HG03354 (cell line): ENCODE measurements at regions not wholly inside any gene's neighbourhood (a gene's known extent, or its start where the extent isn't known, plus 50 kb on each side); places are given as distances from the start of the nearest gene placed in this dataset.

ENCODE experiments used
- ATAC-seq: cut with Tn5 transposase; IDR thresholded peaks from one replicate; pipeline ENCODE4 v1.9.1; 2021; ENCODE audit warnings: mild to moderate bottlenecking; ENCODE audit not compliant: unreplicated experiment, poor library complexity, severe bottlenecking

DNA sequence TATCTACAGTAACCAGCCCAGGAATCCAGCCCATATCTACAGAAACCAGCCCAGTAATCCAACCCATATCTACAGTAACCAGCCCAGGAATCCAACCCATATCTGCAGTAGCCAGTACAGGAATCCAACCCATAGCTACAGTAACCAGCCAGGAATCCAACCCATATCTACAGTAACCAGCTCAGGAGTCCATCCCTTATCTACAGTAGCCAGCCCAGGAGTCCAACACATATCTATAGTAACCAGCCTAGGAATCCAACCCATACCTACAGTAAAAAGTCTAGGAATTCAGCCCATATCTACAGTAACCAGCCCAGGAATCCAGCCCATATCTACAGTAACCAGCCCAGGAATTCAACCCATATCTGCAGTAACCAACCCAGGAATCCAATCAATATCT, 445.0 kb upstream of the BOD1L1 start:
- ATAC-seq: no peak

DNA sequence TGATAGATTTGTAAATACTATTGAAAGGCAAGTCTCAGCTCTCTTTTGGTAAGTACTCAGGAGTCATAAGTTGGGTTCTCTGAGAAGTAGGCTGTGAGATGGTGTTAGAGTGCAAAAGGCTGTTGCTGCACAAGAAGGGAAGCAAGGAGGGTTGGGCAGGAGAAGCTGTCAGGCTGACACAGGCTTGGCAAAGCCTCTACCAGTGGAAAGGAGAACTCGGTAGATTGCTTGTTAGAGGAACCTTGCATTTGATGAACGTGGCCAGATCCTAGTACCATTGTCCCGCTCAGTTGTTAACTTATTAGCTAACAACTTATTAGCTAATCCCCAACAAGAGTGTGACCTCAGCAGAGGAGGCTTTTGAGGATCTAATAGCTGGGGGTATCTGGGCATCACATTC, 449.3 kb upstream of the BOD1L1 start:
- ATAC-seq: no peak

DNA sequence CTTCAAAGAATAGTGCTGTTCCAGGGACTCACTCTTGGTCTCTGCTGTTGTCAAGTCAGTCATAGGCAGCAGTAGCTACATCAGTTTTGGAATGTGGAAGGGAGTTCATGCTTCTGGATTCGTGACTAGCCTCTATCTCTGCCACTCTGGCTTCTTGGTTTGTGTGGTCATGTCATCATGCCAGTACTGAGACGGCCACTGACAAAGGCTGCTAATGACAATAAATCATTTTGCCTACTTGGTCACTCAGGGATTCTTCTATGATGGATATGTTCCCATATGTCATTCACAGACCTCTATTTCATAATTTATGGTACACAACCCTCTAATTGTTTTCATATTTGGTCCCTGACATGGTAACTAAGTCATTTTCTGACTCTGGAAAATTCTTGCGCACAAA, 450.8 kb upstream of the BOD1L1 start:
- no peak for ATAC-seq

DNA sequence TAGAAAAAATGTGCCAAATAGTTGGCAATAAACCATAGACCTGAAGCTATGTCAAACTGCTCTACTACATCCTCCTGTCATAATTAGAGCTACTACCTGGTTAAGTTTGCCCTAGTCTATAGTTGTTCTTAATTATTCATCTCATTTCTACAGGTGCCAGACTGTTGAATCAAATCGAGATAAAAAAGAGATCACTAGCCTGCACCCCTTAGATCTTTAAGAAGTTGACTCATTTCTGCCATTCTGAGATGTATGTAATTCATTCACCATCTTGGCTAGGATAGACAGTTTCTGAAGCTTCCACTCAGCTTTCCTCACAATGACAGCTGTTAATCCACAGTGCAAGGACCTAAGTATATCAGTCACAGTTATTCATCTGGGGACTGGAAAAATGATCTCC, 452.1 kb upstream of the BOD1L1 start:
- ATAC-seq: no peak

DNA sequence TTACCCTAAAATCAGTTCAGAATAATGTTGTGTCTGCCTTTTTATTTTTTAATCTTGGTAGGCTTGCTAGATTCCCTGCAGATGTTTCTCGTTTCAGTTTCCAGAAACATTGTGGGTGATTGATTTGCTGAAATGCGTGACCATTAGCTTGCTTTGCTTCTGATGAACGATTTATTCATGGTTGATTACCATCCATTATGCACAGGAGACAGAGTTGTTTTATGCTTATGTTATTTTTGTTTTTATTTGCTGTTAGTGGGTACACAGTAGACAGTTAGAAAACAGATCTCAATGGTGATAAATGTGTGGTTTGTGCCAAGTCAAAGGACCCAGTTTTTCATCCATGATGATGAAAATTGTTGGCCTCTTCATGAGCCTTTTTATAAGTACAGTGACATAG, 455.6 kb upstream of the BOD1L1 start:
- ATAC-seq: no peak

DNA sequence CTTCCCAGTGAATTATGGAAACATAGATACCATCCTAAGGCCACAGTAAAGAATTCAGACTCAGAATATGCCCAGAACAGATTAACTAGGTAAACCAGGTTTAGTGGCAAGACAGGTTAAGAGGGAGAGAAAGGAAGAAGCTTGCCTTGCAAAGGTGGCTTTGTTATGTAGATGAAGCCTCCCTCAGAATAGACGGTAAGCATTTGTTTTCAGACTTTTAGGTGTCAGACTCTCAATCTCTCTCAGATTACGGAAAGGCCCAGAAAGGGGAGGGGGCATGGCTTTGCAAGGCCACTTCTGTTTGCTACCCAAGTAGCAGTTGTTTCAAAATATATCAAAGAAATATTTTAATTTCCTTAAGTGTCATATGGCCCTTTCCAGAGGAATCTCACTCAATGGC, 457.1 kb upstream of the BOD1L1 start:
- ATAC-seq: no peak

DNA sequence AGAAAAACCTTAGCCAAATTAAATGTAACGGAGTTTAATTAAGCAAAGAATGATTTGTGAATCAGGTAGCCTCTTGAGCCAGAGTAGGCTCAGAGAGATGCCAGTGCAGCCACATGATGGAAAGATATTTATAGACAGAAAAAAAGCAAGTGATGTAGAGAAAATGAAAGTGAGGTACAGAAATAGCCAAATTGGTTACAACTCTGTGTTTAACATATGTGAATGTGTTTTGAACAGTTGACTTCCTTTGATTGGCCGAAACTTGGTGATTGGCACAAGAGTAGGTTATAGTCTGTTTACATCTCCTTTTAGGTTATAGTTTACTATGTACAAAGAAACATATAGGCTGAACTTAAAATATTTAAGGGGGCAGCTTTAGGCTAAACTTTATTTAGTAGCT, 459.9 kb upstream of the BOD1L1 start:
- peak; percentile 76 for ATAC-seq

DNA sequence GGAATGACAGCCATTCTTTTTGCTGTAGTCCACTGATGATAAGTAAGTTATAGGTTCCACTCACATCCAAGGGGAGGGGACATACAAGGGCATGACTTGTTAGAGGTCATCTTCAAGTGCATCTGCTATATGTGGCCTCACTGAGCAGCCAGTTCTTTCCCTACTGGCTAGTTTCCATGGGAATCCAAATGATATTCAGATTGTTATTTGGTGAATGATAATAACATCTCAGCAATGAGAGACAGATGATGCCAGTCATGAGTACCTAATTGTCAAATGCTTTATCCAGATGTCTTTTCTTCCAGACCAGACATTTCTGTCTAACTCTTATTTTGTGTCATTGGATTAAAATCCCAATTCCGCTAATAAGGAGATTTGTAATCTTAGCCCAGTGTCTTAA, 460.4 kb upstream of the BOD1L1 start:
- ATAC-seq: no peak

DNA sequence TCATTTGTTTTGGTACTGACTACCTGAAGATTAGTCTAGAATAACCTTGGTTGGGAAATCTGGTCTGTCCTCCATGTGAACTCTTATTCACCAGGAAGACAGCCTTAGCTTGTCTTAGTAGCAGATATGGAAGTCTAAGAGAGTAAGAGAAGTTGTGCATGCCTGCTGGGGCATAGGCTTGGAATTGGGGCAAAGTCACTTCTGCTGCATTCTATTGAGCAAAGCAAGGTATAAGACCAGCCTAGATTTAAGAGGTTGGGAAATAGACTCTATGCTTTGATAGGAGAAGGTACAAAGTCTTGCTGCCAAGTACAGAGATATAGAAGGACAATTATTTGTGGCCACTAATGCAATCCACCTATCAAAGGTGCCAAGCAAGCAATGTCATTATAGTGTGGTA, 464.0 kb upstream of the BOD1L1 start:
- no peak for ATAC-seq

DNA sequence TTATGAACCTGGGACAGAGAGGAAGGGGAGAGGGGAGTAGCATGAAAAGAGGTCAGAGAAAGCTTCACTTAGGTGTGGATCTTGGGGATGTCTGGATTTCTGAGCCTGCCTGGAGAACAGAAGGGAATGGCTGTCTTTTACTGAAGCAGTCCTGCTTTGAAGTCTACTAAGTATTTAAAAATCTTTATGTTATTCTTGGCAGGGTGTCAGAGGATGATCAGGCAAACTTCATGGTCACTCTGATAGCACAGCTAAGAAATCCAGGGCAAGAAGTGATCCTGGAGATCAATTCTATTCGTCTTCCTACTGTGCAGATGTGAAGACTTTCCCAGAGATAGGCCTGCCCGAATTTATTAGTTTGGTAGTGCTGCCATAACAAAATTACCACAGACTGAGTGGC, 464.4 kb upstream of the BOD1L1 start:
- ATAC-seq: no peak

DNA sequence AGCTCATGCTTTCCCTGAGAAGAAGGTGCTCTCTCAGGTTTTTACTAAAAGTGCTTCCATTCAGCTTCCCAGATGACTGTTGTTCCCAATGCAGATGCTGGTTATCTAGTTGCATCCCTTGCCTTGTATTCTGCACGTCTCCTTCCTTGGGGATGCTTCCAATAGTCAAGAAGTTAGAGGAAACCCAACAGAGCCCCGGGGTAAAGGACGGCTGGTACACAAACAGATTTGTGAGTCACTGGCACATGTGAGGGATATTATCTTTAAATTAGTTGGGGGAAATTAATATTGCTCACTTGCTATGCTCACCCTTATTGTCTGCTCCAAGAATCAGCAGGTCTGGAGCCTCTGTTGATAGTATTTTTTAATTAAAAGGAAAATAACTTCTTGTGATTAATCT, 465.2 kb upstream of the BOD1L1 start:
- ATAC-seq: no peak

DNA sequence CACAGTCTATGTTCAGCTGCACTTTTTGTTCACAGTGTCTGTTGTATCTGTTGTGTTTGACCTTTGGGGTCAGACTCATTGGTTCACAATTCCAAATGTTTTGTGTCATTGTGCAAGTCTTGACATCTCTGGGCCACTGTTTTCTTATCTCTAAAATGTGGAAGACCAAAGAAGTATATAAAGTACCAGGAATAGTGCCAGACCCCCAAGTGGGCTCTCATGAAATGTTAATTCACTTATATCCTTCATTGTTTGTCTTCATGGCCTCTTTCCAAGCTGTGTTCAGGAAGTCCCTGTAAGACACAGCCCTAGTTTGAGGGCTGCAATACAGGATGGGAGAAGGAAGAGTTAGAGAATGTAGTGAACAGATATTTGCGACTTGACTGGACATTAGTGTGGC, 468.3 kb upstream of the BOD1L1 start:
- ATAC-seq: no peak

DNA sequence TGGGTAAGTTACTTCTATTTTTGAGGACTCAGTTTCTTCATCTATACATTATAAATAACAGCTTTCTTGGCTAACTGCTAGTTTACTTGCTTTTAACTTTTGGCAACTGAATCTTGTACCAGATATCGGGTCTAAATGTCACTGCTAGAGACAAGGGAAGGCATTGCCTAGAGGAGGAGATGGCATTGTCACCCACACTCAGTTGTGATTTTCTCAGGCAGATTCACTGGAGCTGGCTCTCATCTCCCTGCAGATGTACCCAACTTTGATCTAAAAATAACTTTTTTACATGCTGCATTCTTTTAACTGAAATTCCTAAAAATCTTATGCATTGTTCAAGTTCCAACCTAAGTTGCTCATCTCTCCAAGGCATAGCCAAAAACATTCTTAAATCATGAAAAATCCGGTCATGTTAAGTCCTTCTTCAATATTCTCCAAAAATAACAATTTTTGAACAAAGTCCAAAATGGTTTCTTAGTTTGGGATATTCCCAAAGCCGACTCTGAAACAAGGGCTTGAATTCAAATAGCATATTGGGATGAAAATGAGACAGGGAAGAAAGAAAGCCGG, 469.0 kb upstream of the BOD1L1 start:
- no peak for ATAC-seq

DNA sequence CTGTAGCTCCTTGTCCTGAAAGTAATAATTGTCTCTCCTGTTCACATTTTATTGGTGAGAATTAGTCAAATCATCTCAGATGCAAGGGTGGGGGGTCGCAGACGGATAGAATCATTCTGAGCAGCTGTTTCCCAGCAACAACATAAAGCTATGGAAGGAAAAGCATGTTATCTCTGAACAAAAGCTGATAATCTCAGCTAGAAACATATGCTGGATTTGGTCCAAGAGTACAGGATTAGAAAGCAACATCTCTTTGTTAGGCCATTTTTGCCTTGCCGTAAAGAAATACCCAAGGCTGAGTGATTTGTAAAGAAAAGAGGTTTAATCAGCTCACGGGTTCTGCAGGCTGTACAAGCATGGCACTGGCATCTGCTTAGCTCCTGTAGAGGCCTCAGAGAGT, 472.8 kb upstream of the BOD1L1 start:
- no peak for ATAC-seq

DNA sequence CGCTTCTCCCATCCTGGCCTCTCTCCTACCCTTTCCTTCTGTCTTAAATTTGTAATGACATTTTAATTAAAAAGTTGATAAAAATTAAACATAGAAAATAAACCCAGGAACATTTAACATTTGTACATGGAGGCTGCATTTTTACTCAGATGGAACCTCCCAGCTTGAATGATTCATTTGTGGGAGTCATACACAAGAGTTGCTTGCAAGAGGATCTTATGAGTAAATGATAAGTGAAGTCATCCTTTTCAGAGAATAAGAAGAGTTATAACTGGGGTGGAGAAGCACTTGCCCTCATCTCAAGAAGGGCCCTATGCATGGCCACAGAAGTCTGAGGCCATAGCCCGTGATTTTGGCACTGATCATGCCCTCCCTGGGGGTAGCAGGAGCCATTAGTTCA, 482.9 kb upstream of the BOD1L1 start:
- no peak for ATAC-seq

DNA sequence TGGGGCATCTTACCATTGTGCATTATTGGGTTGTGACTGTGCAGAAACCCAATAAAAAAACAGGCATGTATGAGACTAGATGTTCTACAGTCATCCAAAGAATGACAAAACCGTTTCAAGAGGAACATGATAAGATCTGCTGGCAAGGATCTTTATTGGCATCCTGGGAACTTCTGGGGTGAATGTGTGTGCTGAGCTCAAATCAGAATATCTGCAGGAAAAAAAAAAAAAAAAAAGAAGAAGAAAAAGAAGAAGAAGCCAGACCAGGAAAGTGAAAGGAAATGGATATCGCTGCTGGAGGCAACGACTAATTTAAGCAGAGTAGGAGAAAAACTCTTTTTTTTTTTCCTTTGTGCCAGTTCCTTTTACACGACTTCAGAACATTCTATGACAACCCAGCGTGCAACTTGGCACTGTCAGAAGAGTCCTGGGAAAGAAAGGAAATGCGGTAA, 484.2 kb upstream of the BOD1L1 start:
- ATAC-seq: no peak

DNA sequence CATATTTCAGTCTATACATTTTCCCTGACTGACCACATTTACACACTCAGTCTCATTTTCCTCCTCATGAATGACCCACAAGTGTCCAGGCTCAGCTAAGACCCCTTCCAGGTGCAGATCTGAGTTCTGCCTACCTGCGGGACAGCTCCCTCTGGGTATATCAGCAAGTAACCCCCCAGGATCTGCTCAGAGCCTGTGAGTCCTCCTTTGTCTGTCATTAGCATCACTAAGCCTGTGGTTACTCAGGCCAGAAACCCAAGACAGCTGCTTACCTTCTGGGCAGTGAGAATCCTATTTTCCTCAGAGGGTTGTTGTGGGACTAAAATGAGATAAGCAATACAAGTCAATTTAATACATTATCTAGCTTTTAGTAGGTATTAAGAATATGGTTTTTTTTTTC, 487.6 kb upstream of the BOD1L1 start:
- ATAC-seq: no peak

DNA sequence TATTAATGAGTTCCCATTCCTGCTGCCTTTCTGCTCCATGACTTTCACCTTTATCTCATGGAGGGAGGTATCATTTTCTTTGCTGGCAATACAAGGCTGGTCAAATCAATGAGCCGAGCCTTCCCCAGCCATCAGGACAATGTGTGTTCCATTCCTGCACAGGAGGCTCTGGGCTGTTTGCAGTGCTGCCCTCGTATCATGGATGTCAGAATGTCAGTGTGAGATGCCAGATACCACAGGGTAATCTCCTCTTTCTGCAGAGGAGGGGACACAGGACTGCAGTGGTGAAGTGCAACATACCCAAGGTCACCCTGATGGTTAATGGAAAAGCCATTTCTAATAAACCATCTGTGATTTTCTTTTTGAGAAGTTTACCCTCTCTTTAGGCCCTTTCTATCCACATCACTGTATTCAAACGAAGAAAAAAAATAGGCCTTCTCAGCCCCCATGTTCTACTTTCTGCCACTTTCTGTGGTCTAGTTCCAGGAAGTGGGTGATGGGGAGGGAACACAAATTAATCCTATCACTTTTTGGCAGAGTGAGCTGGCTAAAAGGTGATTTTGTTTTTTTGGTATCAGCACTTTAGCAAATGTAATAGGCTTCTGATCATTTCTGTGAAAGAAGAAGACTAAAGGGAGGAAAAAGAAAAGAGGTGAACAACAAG, 490.2 kb upstream of the BOD1L1 start:
- no peak for ATAC-seq

DNA sequence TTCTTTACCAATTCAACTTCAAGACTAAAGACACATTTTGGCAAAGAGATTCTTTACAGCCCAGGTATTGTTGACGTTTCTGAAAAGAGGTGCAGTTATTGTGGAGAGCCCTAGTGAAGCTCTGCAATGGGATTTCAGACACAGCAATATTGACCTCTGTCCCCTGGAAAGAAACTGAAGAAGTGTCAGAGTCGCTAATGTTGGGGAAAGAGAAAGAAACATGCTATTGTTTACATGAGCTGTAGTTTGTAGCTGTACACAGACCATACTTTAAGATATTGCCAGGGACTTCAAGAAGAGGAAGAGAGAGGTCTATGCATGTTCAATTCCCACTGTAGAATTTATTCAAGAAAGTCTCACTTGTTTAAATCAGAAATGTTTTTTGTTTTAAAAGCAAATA, 497.3 kb upstream of the BOD1L1 start:
- ATAC-seq: no peak

DNA sequence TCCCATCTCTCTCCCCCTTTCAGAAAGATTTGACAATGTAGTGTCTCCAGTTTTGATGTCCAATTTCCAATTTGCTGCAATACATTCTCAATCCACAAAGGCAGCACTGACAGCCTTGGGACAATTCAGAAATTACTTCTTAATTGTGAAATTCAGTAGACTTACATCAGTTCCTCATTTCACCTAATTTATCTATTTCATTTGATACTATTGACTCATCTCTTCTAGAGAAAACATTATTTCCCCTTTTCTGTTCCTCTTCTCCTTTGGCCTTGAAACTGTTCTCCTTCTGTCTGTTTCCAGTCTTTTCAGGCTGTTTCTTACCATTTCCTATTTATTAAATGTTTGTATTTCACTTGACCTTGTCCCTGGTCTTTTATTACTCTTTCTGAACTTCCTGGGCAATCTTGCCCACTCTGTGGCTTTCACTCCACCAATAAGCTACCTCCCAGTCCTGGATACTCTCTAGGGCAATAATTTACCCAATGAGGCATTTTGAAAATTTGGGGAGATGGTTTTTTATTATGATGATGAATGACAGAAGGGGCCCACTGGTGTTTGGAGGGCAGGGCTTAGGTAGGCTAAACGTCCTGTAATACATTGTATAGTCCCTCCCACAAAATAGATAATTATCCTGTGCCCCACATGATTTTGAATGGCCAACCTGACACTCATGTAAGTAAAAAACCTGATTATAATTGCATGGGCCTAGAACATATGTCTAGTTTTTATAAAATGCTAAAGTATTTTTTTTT, 498.0 kb upstream of the BOD1L1 start:
- ATAC-seq: peak; percentile 94

DNA sequence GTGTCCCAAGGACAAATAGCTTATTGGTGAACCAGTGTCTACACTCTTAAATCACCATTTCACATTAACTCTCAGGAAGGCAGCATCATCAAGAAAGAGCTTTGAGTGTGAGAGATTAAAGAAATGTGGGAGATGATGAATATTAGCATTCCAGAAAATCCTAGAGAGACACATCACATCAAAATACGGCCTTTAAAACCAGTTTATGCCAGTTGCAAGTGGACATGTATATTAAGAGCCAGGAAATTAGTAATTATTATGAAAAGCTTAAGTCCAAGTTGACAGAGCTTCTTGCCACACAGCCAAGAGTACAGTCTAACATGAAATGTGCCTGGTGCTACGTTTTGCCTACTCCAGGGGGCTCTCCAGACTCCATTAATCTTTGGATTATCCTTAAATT, 503.0 kb upstream of the BOD1L1 start:
- no peak for ATAC-seq
